ENCODE measurements at regions not wholly inside any gene's neighbourhood (a gene's known extent, or its start where the extent isn't known, plus 50 kb on each side); places are given as distances from the start of the nearest gene placed in this dataset.
A peak's percentile ranks its signal among the peaks of the same experiment; 100 is the strongest.

GRCh38 chr6:130298258-130298657 lies 67.6 kb upstream of the TMEM200A start:
- Histone ChIP-seq H3K9ac (ENCODE audit: low read length) (no peak overlapping the region), H3K4me3 (ENCODE audit: low read depth, low read length, poor library complexity, severe bottlenecking) (no peak overlapping the region), H4K20me1 (ENCODE audit: insufficient read depth, low read length) (no peaks in the 10 kb centered on the region), H3K79me2 (ENCODE audit: insufficient read depth, low read length) (no peaks in the 10 kb centered on the region), H3K4me2 (ENCODE audit: low read length) (no peak overlapping the region), H3K27ac (ENCODE audit: low read depth, low read length, poor library complexity, severe bottlenecking) (no peak overlapping the region), H3K9me3 (ENCODE audit: low read length) (no peaks in the 10 kb centered on the region), H3K27me3 (ENCODE audit: insufficient read depth, low read length) (no peaks in the 10 kb centered on the region), H3K9me2 (ENCODE audit: low read depth, low read length) (no peaks in the 10 kb centered on the region), H3K36me3 (ENCODE audit: insufficient read depth, low read length) (no peaks in the 10 kb centered on the region), H3F3A (ENCODE audit: insufficient read depth, low read length) (no peaks in the 10 kb centered on the region), H3K4me1 (ENCODE audit: insufficient read depth, low read length, severe bottlenecking) (no peaks in the 10 kb centered on the region), H2AFZ (ENCODE audit: low read length) (no peak overlapping the region)
- TF ChIP-seq EZH2 (IDR thresholded peaks at IDR 0.05; ENCODE audit: borderline replicate concordance, low read length), result no peak
- no peak for TF ChIP-seq CTCF (IDR thresholded peaks at IDR 0.05; ENCODE audit: low read length)

GRCh38 chr6:130296854-130297253 lies 69.0 kb upstream of the TMEM200A start:
- Histone ChIP-seq H3K27ac (ENCODE audit: low read depth, low read length, poor library complexity, severe bottlenecking) (no peak overlapping the region), H3K4me1 (ENCODE audit: insufficient read depth, low read length, severe bottlenecking) (no peaks in the 10 kb centered on the region), H3K9me3 (ENCODE audit: low read length) (no peaks in the 10 kb centered on the region), H3K4me2 (ENCODE audit: low read length) (no peak overlapping the region), H3K36me3 (ENCODE audit: insufficient read depth, low read length) (no peaks in the 10 kb centered on the region), H3K9ac (ENCODE audit: low read length) (no peak overlapping the region), H3K4me3 (ENCODE audit: low read depth, low read length, poor library complexity, severe bottlenecking) (no peak overlapping the region), H3F3A (ENCODE audit: insufficient read depth, low read length) (no peaks in the 10 kb centered on the region), H4K20me1 (ENCODE audit: insufficient read depth, low read length) (no peaks in the 10 kb centered on the region), H3K9me2 (ENCODE audit: low read depth, low read length) (no peaks in the 10 kb centered on the region), H3K79me2 (ENCODE audit: insufficient read depth, low read length) (no peaks in the 10 kb centered on the region), H3K27me3 (ENCODE audit: insufficient read depth, low read length) (no peaks in the 10 kb centered on the region), H2AFZ (ENCODE audit: low read length) (no peak overlapping the region)
- TF ChIP-seq CTCF (IDR thresholded peaks at IDR 0.05; ENCODE audit: low read length), result peak; percentile 32; the same call in 1 of the 2 replicates
- TF ChIP-seq EZH2 (IDR thresholded peaks at IDR 0.05; ENCODE audit: borderline replicate concordance, low read length), result no peak

- no peaks in the 10 kb centered on the region for H3K27me3 ChIP-seq (ENCODE audit: insufficient read depth, low read length)
- no peaks in the 10 kb centered on the region for H3K36me3 ChIP-seq (ENCODE audit: insufficient read depth, low read length)
- H3K79me2 ChIP-seq (ENCODE audit: insufficient read depth, low read length), result no peaks in the 10 kb centered on the region
These were observed 71.0 kb upstream of the SAMD3 start for GRCh38 chr6:130293800-130294199.

More at GRCh38 chr6:130293800-130294199, 71.0 kb upstream of the SAMD3 start:
- Histone ChIP-seq H3F3A (ENCODE audit: insufficient read depth, low read length) (no peaks in the 10 kb centered on the region), H3K9me3 (ENCODE audit: low read length) (no peaks in the 10 kb centered on the region), H3K9ac (ENCODE audit: low read length) (no peak overlapping the region), H3K4me2 (ENCODE audit: low read length) (no peak overlapping the region), H3K4me3 (ENCODE audit: low read depth, low read length, poor library complexity, severe bottlenecking) (no peak overlapping the region), H3K27ac (ENCODE audit: low read depth, low read length, poor library complexity, severe bottlenecking) (no peak overlapping the region), H2AFZ (ENCODE audit: low read length) (no peak overlapping the region), H4K20me1 (ENCODE audit: insufficient read depth, low read length) (no peaks in the 10 kb centered on the region), H3K9me2 (ENCODE audit: low read depth, low read length) (no peaks in the 10 kb centered on the region), H3K4me1 (ENCODE audit: insufficient read depth, low read length, severe bottlenecking) (no peaks in the 10 kb centered on the region)
- TF ChIP-seq CTCF (IDR thresholded peaks at IDR 0.05; ENCODE audit: low read length) (peak; percentile 59), EZH2 (IDR thresholded peaks at IDR 0.05; ENCODE audit: borderline replicate concordance, low read length) (no peak)

Measured in OCI-LY1 (cell line).